ENCODE measurements at regions not wholly inside any gene's neighbourhood (a gene's known extent, or its start where the extent isn't known, plus 50 kb on each side); places are given as distances from the start of the nearest gene placed in this dataset.

GRCh38 chr11:97722065-97722464 is 1298.7 kb upstream of the CNTN5 start:
- TF ChIP-seq, protein P1, sequence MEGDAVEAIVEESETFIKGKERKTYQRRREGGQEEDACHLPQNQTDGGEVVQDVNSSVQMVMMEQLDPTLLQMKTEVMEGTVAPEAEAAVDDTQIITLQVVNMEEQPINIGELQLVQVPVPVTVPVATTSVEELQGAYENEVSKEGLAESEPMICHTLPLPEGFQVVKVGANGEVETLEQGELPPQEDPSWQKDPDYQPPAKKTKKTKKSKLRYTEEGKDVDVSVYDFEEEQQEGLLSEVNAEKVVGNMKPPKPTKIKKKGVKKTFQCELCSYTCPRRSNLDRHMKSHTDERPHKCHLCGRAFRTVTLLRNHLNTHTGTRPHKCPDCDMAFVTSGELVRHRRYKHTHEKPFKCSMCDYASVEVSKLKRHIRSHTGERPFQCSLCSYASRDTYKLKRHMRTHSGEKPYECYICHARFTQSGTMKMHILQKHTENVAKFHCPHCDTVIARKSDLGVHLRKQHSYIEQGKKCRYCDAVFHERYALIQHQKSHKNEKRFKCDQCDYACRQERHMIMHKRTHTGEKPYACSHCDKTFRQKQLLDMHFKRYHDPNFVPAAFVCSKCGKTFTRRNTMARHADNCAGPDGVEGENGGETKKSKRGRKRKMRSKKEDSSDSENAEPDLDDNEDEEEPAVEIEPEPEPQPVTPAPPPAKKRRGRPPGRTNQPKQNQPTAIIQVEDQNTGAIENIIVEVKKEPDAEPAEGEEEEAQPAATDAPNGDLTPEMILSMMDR (IDR thresholded peaks at IDR 0.05; ENCODE audit: low read depth, low read length, missing input control) = no peak
- TF ChIP-seq RAD21 (IDR thresholded peaks at IDR 0.05) (no peak), SP1 (IDR thresholded peaks at IDR 0.05) (no peak), MAX (IDR thresholded peaks at IDR 0.05) (no peak)
